ENCODE measurements at regions not wholly inside any gene's neighbourhood (a gene's known extent, or its start where the extent isn't known, plus 50 kb on each side); places are given as distances from the start of the nearest gene placed in this dataset.

DNA sequence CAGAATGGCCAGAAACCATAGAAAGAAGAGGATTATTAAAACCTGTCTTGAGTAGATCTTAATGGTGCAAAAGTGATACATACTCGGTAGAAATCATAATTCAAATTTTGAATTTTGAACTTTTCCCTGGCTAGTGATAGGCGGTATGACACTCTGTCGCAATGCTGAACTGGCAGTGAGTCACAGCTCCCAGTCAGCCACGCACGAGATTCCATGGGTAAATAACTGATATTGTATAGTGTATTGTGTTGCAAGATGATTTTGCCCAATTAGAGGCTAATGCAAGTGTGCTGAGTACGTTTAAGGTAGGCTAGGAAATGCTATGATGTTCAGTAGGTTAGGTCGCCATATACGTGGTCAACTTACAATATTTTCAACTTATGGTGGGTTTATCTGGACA lies 207.0 kb downstream of the SIPA1L2 start (continued):
- TF ChIP-seq, protein P1, sequence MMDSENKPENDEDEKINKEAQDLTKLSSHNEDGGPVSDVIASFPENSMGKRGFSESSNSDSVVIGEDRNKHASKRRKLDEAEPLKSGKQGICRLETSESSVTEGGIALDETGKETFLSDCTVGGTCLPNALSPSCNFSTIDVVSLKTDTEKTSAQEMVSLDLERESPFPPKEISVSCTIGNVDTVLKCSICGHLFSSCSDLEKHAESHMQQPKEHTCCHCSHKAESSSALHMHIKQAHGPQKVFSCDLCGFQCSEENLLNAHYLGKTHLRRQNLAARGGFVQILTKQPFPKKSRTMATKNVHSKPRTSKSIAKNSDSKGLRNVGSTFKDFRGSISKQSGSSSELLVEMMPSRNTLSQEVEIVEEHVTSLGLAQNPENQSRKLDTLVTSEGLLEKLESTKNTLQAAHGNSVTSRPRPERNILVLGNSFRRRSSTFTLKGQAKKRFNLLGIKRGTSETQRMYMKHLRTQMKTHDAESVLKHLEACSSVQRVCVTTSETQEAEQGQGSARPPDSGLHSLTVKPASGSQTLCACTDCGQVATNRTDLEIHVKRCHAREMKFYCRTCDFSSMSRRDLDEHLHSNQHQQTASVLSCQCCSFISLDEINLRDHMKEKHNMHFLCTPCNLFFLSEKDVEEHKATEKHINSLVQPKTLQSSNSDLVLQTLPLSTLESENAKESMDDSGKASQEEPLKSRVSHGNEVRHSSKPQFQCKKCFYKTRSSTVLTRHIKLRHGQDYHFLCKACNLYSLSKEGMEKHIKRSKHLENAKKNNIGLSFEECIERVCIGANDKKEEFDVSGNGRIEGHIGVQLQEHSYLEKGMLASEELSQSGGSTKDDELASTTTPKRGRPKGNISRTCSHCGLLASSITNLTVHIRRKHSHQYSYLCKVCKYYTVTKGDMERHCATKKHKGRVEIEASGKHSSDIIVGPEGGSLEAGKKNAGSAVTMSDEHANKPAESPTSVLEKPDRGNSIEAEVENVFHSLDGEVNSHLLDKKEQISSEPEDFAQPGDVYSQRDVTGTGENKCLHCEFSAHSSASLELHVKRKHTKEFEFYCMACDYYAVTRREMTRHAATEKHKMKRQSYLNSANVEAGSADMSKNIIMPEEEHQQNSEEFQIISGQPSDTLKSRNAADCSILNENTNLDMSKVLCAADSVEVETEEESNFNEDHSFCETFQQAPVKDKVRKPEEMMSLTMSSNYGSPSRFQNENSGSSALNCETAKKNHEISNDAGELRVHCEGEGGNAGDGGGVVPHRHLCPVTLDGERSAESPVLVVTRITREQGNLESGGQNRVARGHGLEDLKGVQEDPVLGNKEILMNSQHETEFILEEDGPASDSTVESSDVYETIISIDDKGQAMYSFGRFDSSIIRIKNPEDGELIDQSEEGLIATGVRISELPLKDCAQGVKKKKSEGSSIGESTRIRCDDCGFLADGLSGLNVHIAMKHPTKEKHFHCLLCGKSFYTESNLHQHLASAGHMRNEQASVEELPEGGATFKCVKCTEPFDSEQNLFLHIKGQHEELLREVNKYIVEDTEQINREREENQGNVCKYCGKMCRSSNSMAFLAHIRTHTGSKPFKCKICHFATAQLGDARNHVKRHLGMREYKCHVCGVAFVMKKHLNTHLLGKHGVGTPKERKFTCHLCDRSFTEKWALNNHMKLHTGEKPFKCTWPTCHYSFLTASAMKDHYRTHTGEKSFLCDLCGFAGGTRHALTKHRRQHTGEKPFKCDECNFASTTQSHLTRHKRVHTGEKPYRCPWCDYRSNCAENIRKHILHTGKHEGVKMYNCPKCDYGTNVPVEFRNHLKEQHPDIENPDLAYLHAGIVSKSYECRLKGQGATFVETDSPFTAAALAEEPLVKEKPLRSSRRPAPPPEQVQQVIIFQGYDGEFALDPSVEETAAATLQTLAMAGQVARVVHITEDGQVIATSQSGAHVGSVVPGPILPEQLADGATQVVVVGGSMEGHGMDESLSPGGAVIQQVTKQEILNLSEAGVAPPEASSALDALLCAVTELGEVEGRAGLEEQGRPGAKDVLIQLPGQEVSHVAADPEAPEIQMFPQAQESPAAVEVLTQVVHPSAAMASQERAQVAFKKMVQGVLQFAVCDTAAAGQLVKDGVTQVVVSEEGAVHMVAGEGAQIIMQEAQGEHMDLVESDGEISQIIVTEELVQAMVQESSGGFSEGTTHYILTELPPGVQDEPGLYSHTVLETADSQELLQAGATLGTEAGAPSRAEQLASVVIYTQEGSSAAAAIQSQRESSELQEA (IDR thresholded peaks at IDR 0.05; ENCODE audit: low read depth), result no peak
- TF ChIP-seq MBD2 (IDR thresholded peaks at IDR 0.05; ENCODE audit: borderline replicate concordance, low read depth) (no peak), PHF21A (IDR thresholded peaks at IDR 0.05; ENCODE audit: borderline replicate concordance, low read depth) (no peak), CREM (IDR thresholded peaks at IDR 0.05; ENCODE audit: low read depth) (no peak)
- TF ChIP-seq, protein P2, sequence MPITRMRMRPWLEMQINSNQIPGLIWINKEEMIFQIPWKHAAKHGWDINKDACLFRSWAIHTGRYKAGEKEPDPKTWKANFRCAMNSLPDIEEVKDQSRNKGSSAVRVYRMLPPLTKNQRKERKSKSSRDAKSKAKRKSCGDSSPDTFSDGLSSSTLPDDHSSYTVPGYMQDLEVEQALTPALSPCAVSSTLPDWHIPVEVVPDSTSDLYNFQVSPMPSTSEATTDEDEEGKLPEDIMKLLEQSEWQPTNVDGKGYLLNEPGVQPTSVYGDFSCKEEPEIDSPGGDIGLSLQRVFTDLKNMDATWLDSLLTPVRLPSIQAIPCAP (CRISPR knock-in tag; IDR thresholded peaks at IDR 0.05; ENCODE audit: borderline replicate concordance), result no peak

Measured in K562 (cell line).